HFFc6 (cell line): ENCODE measurements at regions not wholly inside any gene's neighbourhood (a gene's known extent, or its start where the extent isn't known, plus 50 kb on each side); places are given as distances from the start of the nearest gene placed in this dataset.
"Not testable (repeated sequence)": the region's sequence is repeated elsewhere in the genome, so short reads cannot be mapped to it uniquely, and the experiment has no call there.

Source experiments
- DNase-seq: peaks from one replicate; pipeline ENCODE4 v3.0.0-alpha.2; 2018
- H3K27ac Mint-ChIP-seq: 2 replicates; pipeline ENCODE4 v1.8.0; 2020; ENCODE audit warnings: mild to moderate bottlenecking, mixed read lengths
- H3K27me3 Mint-ChIP-seq: 2 replicates; pipeline ENCODE4 v1.8.0; 2021; ENCODE audit warnings: mild to moderate bottlenecking, moderate library complexity, mixed read lengths; ENCODE audit not compliant: insufficient read depth
- H3K36me3 Mint-ChIP-seq: 2 replicates; pipeline ENCODE4 v1.8.0; 2021; ENCODE audit warnings: low read depth, mixed read lengths
- H3K4me1 Mint-ChIP-seq: 2 replicates; pipeline ENCODE4 v1.8.0; 2020; ENCODE audit warnings: low read depth, mixed read lengths
- H3K4me3 Mint-ChIP-seq: 2 replicates; pipeline ENCODE4 v1.8.0; 2020; ENCODE audit warnings: mild to moderate bottlenecking, moderate library complexity, mixed read lengths
- H3K9me3 Mint-ChIP-seq: 2 replicates; pipeline ENCODE4 v1.8.0; 2020; ENCODE audit warnings: mild to moderate bottlenecking, mixed read lengths
- TF ChIP-seq, protein P1 (sequence below): fragments of 200-600 bp; sonication (generic); IDR thresholded peaks from 2 replicates; pipeline ENCODE4 v1.5.0; 2021; ENCODE audit warnings: antibody characterized with exemption, mild to moderate bottlenecking

DNA sequence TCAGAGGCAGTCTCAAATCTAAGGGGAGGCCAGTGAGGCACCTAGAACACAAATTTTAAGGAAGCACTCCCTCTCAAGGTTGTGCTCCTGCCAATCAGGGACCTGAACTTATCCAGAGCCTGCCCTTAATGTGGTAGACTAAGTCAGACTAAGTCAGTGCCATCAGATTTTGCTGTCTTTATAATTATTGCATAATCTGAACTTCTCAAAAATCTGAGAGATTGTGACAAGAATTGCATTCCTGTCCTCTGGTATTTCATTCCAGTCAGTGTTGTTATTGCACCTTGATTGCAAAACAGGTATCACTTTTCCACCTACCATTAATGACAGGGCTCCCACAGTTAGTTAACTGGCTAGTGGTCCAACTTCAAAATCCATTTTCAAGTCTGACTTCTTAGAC lies 197.1 kb upstream of the HCN1 start:
- no peak for DNase-seq
- Mint-ChIP-seq H3K9me3 (peaks cover 32% of the 10 kb centered on the region), H3K27ac (no peak overlapping the region), H3K4me1 (no peaks in the 10 kb centered on the region), H3K4me3 (no peak overlapping the region), H3K27me3 (no peaks in the 10 kb centered on the region), H3K36me3 (no peaks in the 10 kb centered on the region)
- TF ChIP-seq, protein P1, sequence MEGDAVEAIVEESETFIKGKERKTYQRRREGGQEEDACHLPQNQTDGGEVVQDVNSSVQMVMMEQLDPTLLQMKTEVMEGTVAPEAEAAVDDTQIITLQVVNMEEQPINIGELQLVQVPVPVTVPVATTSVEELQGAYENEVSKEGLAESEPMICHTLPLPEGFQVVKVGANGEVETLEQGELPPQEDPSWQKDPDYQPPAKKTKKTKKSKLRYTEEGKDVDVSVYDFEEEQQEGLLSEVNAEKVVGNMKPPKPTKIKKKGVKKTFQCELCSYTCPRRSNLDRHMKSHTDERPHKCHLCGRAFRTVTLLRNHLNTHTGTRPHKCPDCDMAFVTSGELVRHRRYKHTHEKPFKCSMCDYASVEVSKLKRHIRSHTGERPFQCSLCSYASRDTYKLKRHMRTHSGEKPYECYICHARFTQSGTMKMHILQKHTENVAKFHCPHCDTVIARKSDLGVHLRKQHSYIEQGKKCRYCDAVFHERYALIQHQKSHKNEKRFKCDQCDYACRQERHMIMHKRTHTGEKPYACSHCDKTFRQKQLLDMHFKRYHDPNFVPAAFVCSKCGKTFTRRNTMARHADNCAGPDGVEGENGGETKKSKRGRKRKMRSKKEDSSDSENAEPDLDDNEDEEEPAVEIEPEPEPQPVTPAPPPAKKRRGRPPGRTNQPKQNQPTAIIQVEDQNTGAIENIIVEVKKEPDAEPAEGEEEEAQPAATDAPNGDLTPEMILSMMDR, result no peak

- H3K4me3 Mint-ChIP-seq, DNase-seq, H3K4me1 Mint-ChIP-seq, H3K27ac Mint-ChIP-seq, H3K27me3 Mint-ChIP-seq, H3K36me3 Mint-ChIP-seq: not testable (repeated sequence)
- peaks cover 37% of the 10 kb centered on the region for H3K9me3 Mint-ChIP-seq
These were observed 194.4 kb upstream of the HCN1 start for GRCh38 chr5:45890441-45891080.

DNA sequence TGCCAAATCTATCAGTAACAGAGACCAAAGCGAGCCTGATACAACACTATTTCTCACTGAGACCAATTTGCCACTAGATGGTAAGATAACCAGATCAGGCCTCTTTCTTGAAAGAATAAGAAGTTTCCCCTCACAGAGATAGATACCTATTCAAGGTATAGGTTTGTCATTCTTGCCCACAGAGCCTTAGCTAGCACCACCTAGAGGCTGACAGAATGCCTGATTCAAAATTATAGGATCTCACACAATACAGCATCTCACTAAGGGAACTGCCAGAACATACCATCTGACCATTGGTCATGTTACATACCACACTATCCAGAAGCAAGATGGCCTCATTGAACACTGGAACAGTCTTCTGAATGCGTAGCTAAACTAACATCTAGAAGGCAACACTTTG lies 166.6 kb upstream of the HCN1 start:
- Mint-ChIP-seq H3K9me3 (peaks cover 42% of the 10 kb centered on the region), H3K36me3 (no peaks in the 10 kb centered on the region), H3K27me3 (no peaks in the 10 kb centered on the region), H3K4me3 (no peak overlapping the region), H3K27ac (no peak overlapping the region), H3K4me1 (no peaks in the 10 kb centered on the region)
- TF ChIP-seq, protein P1, result no peak
- no peak for DNase-seq

DNA sequence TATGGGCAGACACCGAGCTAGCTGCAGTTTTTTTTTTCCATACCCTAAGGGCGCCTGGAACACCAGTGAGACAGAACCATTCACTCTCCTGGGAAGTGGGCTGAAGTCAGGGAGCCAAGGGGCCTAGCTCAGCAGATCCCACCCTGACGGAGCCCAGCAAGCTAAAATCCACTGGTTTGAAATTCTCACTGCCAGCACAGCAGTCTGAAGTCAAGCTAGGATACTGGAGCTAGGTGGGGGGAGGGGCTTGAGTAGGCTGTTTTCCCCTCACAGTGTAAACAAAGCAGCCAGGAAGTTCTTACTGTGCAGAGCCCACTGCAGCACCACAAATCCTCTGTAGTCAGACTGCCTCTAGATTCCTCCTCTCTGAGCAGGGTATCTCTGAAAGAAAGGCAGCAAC lies 151.7 kb upstream of the HCN1 start:
- DNase-seq, result no peak
- TF ChIP-seq, protein P1, result no peak
- no peaks in the 10 kb centered on the region for H3K36me3 Mint-ChIP-seq
- no peak overlapping the region for H3K4me3 Mint-ChIP-seq
- H3K4me1 Mint-ChIP-seq, result no peaks in the 10 kb centered on the region
- H3K27me3 Mint-ChIP-seq, result no peaks in the 10 kb centered on the region; the same call in 1 of the 2 replicates
- peaks cover 28% of the 10 kb centered on the region for H3K9me3 Mint-ChIP-seq
- H3K27ac Mint-ChIP-seq, result no peak overlapping the region

DNA sequence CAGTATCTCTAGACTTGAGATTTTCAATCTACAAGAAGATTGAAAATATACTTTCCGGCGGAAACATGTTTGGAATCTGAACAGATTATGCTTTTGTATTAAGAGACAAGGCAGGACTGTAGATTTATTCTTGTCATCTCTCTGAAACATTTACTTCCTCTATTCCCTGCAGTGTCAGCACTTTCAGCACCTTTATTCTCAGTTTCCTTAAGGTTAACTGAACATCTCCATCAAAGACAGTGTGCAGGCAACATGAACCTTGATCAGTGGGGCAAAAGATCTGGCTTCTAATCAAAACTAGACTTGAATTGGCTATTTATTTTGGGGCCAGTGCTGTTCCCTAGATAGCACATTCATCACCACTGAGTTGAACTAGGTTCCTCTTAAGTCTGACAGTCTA lies 129.9 kb upstream of the HCN1 start:
- H3K4me1 Mint-ChIP-seq, result no peaks in the 10 kb centered on the region
- no peaks in the 10 kb centered on the region for H3K36me3 Mint-ChIP-seq
- H3K27ac Mint-ChIP-seq, result no peak overlapping the region
- no peak overlapping the region for H3K4me3 Mint-ChIP-seq
- peaks cover 25% of the 10 kb centered on the region for H3K9me3 Mint-ChIP-seq
- no peak for DNase-seq
- TF ChIP-seq, protein P1, result no peak
- no peaks in the 10 kb centered on the region for H3K27me3 Mint-ChIP-seq

GRCh38 chr5:45800331-45800730 lies 104.2 kb upstream of the HCN1 start:
- H3K4me3 Mint-ChIP-seq, result no peak overlapping the region
- peaks cover 40% of the 10 kb centered on the region for H3K9me3 Mint-ChIP-seq
- TF ChIP-seq, protein P1, result no peak
- no peaks in the 10 kb centered on the region; the same call in 1 of the 2 replicates for H3K36me3 Mint-ChIP-seq
- no peaks in the 10 kb centered on the region for H3K27me3 Mint-ChIP-seq
- H3K4me1 Mint-ChIP-seq, result no peaks in the 10 kb centered on the region
- DNase-seq, result no peak
- H3K27ac Mint-ChIP-seq, result no peak overlapping the region
